Ovary (tissue), 7 donors: ENCODE measurements at regions not wholly inside any gene's neighbourhood (a gene's known extent, or its start where the extent isn't known, plus 50 kb on each side); places are given as distances from the start of the nearest gene placed in this dataset.

Experiments used
- DNase-seq, 5 donors: peaks; one replicate each; pipeline ENCODE4 v3.0.0-alpha.2; 2019 to 2020
- H3K27ac ChIP-seq, 2 donors: fragments of 200-600 bp; one replicate each; pipeline versions ENCODE4 v1.5.1 to v1.8.0; 2019 to 2022
- H3K27me3 ChIP-seq: fragments of 200-600 bp; one replicate; pipeline ENCODE4 v1.8.0; 2022
- H3K36me3 ChIP-seq: fragments of 200-600 bp; sonication (generic); one replicate; pipeline ENCODE4 v1.5.1; 2019
- H3K4me1 ChIP-seq: one replicate; pipeline ENCODE4 v1.8.1; 2013; ENCODE audit warnings: mild to moderate bottlenecking, moderate library complexity; ENCODE audit not compliant: insufficient read depth
- H3K4me3 ChIP-seq: fragments of 200-600 bp; sonication (generic); one replicate; pipeline ENCODE4 v1.5.1; 2017
- H3K9me3 ChIP-seq, 2 donors: fragments of 200-600 bp in 1 of 2; sonication (generic) in 1 of 2; one replicate each; pipeline versions ENCODE4 v1.5.1 to v1.8.1; 2013 to 2019; ENCODE audit warnings: mild to moderate bottlenecking in 1 of 2, moderate library complexity in 1 of 2
- CTCF ChIP-seq, 3 donors: fragments of 450-650 bp in 2 of 3; fragments of 200-600 bp in 1 of 3; IDR thresholded peaks; one replicate each; pipeline versions ENCODE4 v1.5.1 to v1.8.0; 2016 to 2022; ENCODE audit warnings: antibody characterized with exemption in 3 of 3, mild to moderate bottlenecking in 1 of 3
- EP300 ChIP-seq: sonication (generic); formaldehyde crosslinking; IDR thresholded peaks from one replicate; pipeline ENCODE4 v1.6.1; 2017; ENCODE audit warnings: antibody characterized with exemption
- POLR2A ChIP-seq: fragments of 450-650 bp; IDR thresholded peaks from one replicate; pipeline ENCODE4 v1.6.1; 2017; ENCODE audit warnings: antibody characterized with exemption, mild to moderate bottlenecking, moderate library complexity
- WGBS, 3 donors: extraction: QIAGEN DNeasy Blood & Tissue Kit in 1 of 3; methylation state at CpG; one replicate each; pipeline versions ENCODE4 v1.1.5 to v1.1.7; 2013 to 2017; 5-methylcytosine and 5-hydroxymethylcytosine counted together
- intact Hi-C, 4 donors: fragments of 100-400 bp; cut with DNase I; formaldehyde crosslinking; loops; one replicate each; pipeline versions ENCODE4 v1.11.0 to v1.15.1; 2022 to 2023
- donor health status: DM: no; HTN: no; CAD: no; lungs with moderate emphysema.
- donor health status: DM: no; HTN: no; CAD: no.
- donor health status: Bipolar disorder and iron deficiency.
- donor health status: DM: no; HTN: no; CAD: no.
- donor health status: DM: yes; HTN: yes; CAD: no.

DNA sequence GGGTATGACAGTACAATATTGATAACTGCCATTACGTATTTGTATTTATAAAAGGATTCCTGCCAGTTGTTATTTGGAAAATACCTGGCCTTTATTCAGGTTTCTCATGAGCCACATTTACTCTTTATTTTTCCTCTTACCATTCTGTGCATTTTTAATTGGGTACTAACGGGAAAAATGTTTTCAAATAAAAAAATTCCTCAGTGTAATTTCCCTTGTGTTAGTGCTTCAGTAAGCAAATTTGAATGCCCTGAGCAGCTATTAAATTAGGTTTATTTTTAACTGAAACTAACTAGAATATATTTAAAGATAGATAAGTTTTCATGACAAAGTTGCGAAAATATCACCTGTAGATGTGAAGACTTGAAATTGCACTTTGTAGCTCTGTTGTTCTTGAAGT, 146.0 kb downstream of the PTCHD4 start:
- H3K4me1 ChIP-seq = no peaks in the 10 kb centered on the region

GRCh38 chr6:47952640-47953039, 158.4 kb downstream of the PTCHD4 start:
- no peaks in the 10 kb centered on the region for H3K27me3 ChIP-seq
- TF ChIP-seq EP300 (no peak), POLR2A (no peak), CTCF (IDR thresholded peaks at IDR 0.05) (no peak)
- 87 to 90% (median 89%) methylated on average over 2 of the region's 2 CpGs for WGBS, 3 donors
- no peak for DNase-seq
- H3K27ac ChIP-seq = no peak overlapping the region
- intact Hi-C loops = no loop called here
- H3K4me3 ChIP-seq = no peak overlapping the region
- H3K36me3 ChIP-seq = no peaks in the 10 kb centered on the region
- H3K4me1 ChIP-seq = no peaks in the 10 kb centered on the region
- H3K9me3 ChIP-seq = no peaks in the 10 kb centered on the region

More for the DNA sequence above, 146.0 kb downstream of the PTCHD4 start:
- Histone ChIP-seq H3K27ac (no peak overlapping the region), H3K4me3 (no peak overlapping the region), H3K36me3 (no peaks in the 10 kb centered on the region), H3K9me3 (no peaks in the 10 kb centered on the region), H3K27me3 (no peaks in the 10 kb centered on the region)
- intact Hi-C loops = no loop called here
- 51 to 81% (median 64%) methylated on average over 3 of the region's 3 CpGs for WGBS, 3 donors
- no peak for DNase-seq
- TF ChIP-seq POLR2A (no peak), EP300 (no peak), CTCF (IDR thresholded peaks at IDR 0.05) (no peak)

DNA sequence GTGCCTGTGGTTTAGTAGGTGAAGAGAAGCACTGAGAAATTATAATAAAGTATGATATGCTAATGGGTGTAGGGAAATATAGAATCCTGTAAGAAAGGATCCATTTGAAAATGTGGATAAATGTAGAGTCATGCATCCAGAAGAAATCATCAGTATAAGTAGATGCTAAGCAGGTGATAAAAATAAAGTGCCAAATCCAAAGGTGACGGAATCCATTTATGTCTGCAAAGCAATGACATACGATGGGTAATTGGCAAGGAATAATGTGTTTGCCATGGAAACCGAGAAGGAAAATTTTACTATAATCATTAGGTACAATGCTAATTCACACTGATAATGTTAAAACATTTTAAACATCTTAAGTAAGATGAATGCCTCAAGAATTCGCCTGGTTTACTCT, 163.0 kb downstream of the OPN5 start:
- H3K27ac ChIP-seq = no peak overlapping the region

GRCh38 chr6:47938405-47938804, 156.6 kb downstream of the OPN5 start:
- Histone ChIP-seq H3K36me3 (no peaks in the 10 kb centered on the region), H3K27me3 (no peaks in the 10 kb centered on the region), H3K4me1 (no peaks in the 10 kb centered on the region), H3K27ac (no peak overlapping the region), H3K4me3 (no peak overlapping the region), H3K9me3 (no peaks in the 10 kb centered on the region)
- intact Hi-C loops = no loop called here
- no peak for DNase-seq
- WGBS, 3 donors = 87 to 91% (median 87%) methylated on average over 2 of the region's 2 CpGs
- TF ChIP-seq POLR2A (no peak), CTCF (IDR thresholded peaks at IDR 0.05) (no peak), EP300 (no peak)

More for the DNA sequence above, 163.0 kb downstream of the OPN5 start:
- no peak for DNase-seq
- Histone ChIP-seq H3K9me3 (no peaks in the 10 kb centered on the region), H3K36me3 (no peaks in the 10 kb centered on the region), H3K27me3 (no peaks in the 10 kb centered on the region), H3K4me1 (no peaks in the 10 kb centered on the region), H3K4me3 (no peak overlapping the region)
- intact Hi-C loops = no loop called here
- no peak for TF ChIP-seq EP300
- no peak for TF ChIP-seq CTCF (IDR thresholded peaks at IDR 0.05)
- no peak for TF ChIP-seq POLR2A
- 81 to 87% (median 82%) methylated on average over 4 of the region's 4 CpGs for WGBS, 3 donors

- H3K27ac ChIP-seq = no peak overlapping the region
- intact Hi-C loops = no loop called here
- DNase-seq = no peak
- WGBS, 3 donors = 52 to 68% (median 56%) methylated on average over 2 of the region's 2 CpGs
- no peak for TF ChIP-seq POLR2A
- no peaks in the 10 kb centered on the region for H3K36me3 ChIP-seq
- no peaks in the 10 kb centered on the region for H3K27me3 ChIP-seq
- H3K4me3 ChIP-seq = no peak overlapping the region
- H3K9me3 ChIP-seq = no peaks in the 10 kb centered on the region
- no peaks in the 10 kb centered on the region for H3K4me1 ChIP-seq
Observed at GRCh38 chr6:47936820-47937219, 155.0 kb downstream of the OPN5 start.
